Suprapubic skin (tissue), 2 donors: ENCODE measurements at regions not wholly inside any gene's neighbourhood (a gene's known extent, or its start where the extent isn't known, plus 50 kb on each side); places are given as distances from the start of the nearest gene placed in this dataset.

Experiments used
- EP300 ChIP-seq: sonication (generic); formaldehyde crosslinking; IDR thresholded peaks from one replicate; pipeline ENCODE4 v1.6.1; 2017; ENCODE audit warnings: antibody characterized with exemption
- POLR2A ChIP-seq, 2 donors: fragments of 450-650 bp; IDR thresholded peaks; one replicate each; pipeline ENCODE4 v1.6.1; 2017; ENCODE audit warnings: antibody characterized with exemption in 2 of 2, mild to moderate bottlenecking in 2 of 2, moderate library complexity in 2 of 2

DNA sequence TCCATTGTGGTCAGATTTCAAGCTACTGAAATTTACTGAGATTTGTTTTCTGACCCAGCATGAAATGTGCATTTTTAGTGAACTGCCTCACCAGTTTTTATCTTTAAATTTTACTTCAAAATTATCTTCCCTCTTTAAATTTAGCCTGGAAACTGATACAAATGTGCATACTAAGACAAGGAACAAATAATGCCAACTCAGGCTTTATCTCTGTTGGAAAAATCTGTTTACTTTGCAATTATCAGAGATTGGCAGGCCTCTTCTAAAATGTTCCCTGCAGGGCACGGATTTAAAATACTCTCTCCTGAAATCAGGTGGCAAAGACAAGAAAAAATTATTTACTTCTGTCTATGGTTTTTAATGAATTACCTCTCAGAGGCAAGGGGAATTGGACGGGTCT lies 151.0 kb upstream of the PTCH1 start:
- TF ChIP-seq POLR2A (IDR thresholded peaks at IDR 0.05) (no peak), EP300 (no peak)
